Natural killer cell (primary cell): ENCODE measurements at regions not wholly inside any gene's neighbourhood (a gene's known extent, or its start where the extent isn't known, plus 50 kb on each side); places are given as distances from the start of the nearest gene placed in this dataset.
"Not testable (repeated sequence)": the region's sequence is repeated elsewhere in the genome, so short reads cannot be mapped to it uniquely, and the experiment has no call there.

Source experiments
- ATAC-seq, 3 donors: fragments of 150-1000 bp in 2 of 3; fragments of 200-7000 bp in 1 of 3; cut with Tn5 transposase; 1 replicate in 1 of 3; 2 replicates in 2 of 3; pipeline ENCODE4 v1.10.0; 2021; ENCODE audit warnings: mild to moderate bottlenecking in 2 of 3, moderate library complexity in 2 of 3
- DNase-seq, 2 donors: peaks; one replicate each; pipeline versions ENCODE4 v3.0.0 to v3.0.0-alpha.2; 2013 to 2021; ENCODE audit warnings: mixed read lengths in 1 of 2
- H3K27ac ChIP-seq: one replicate; pipeline ENCODE4 v1.5.1; 2013; ENCODE audit warnings: mild to moderate bottlenecking, low read length
- H3K27me3 ChIP-seq: one replicate; pipeline ENCODE4 v1.6.1; 2013; ENCODE audit warnings: low read length; ENCODE audit not compliant: control insufficient read depth, insufficient read depth
- H3K36me3 ChIP-seq: one replicate; pipeline ENCODE4 v1.6.1; 2013; ENCODE audit warnings: low read length; ENCODE audit not compliant: control insufficient read depth, insufficient read depth
- H3K4me1 ChIP-seq: one replicate; pipeline ENCODE4 v1.6.1; 2013; ENCODE audit warnings: low read length; ENCODE audit not compliant: control insufficient read depth, insufficient read depth
- H3K4me3 ChIP-seq: one replicate; pipeline ENCODE4 v1.5.1; 2013; ENCODE audit warnings: low read length
- H3K9me3 ChIP-seq: one replicate; pipeline ENCODE4 v1.6.1; 2013; ENCODE audit warnings: low read length; ENCODE audit not compliant: control insufficient read depth, insufficient read depth
- H3K27ac Mint-ChIP-seq, 2 donors: one replicate each; pipeline ENCODE4 v1.8.0; 2022; ENCODE audit warnings: mild to moderate bottlenecking in 2 of 2, mixed read lengths in 2 of 2, moderate library complexity in 1 of 2
- H3K27me3 Mint-ChIP-seq, 2 donors: one replicate each; pipeline ENCODE4 v1.8.0; 2022; ENCODE audit warnings: low read depth in 2 of 2, mixed read lengths in 2 of 2
- H3K36me3 Mint-ChIP-seq: one replicate; pipeline ENCODE4 v1.8.0; 2022; ENCODE audit warnings: mixed read lengths
- H3K4me1 Mint-ChIP-seq, 2 donors: one replicate each; pipeline ENCODE4 v1.8.0; 2022; ENCODE audit warnings: mixed read lengths in 2 of 2
- H3K4me3 Mint-ChIP-seq: one replicate; pipeline ENCODE4 v1.8.0; 2022; ENCODE audit warnings: mild to moderate bottlenecking, moderate library complexity, mixed read lengths
- H3K9me3 Mint-ChIP-seq, 2 donors: one replicate each; pipeline ENCODE4 v1.8.0; 2022; ENCODE audit warnings: mixed read lengths in 2 of 2
- CTCF ChIP-seq: fragments of 200-600 bp; IDR thresholded peaks from one replicate; pipeline ENCODE4 v1.8.0; 2022; ENCODE audit warnings: antibody characterized with exemption
- WGBS: methylation state at CpG from one replicate; pipeline ENCODE4 v1.1.7; 2013; ENCODE audit warnings: missing lambda C conversion rate; ENCODE audit not compliant: insufficient coverage; 5-methylcytosine and 5-hydroxymethylcytosine counted together
- intact Hi-C: fragments of 100-400 bp; cut with micrococcal nuclease; formaldehyde crosslinking; loops from one replicate; pipeline ENCODE4 v1.14.2; 2022

- peaks cover 0 to 2% of the 10 kb centered on the region in 2 donors for H3K9me3 Mint-ChIP-seq
- H3K4me3 Mint-ChIP-seq: no peak overlapping the region
- TF ChIP-seq CTCF: no peak
- H3K27me3 Mint-ChIP-seq: peaks cover 0 to 3% of the 10 kb centered on the region in 2 donors
- Histone ChIP-seq H3K27me3 (no peaks in the 10 kb centered on the region), H3K27ac (no peak overlapping the region), H3K4me3 (no peak overlapping the region), H3K36me3 (no peaks in the 10 kb centered on the region), H3K9me3 (no peaks in the 10 kb centered on the region), H3K4me1 (no peaks in the 10 kb centered on the region)
- no peaks in the 10 kb centered on the region for H3K36me3 Mint-ChIP-seq
- H3K27ac Mint-ChIP-seq: no peak overlapping the region
- no peak for ATAC-seq
- DNase-seq: no peak
- no peaks in the 10 kb centered on the region for H3K4me1 Mint-ChIP-seq
- intact Hi-C loops: no loop called here
Measured at GRCh38 chr1:88503646-88504045, 180.4 kb upstream of the PKN2 start.

GRCh38 chr1:88504601-88505000, 179.5 kb upstream of the PKN2 start:
- H3K4me1 Mint-ChIP-seq: no peaks in the 10 kb centered on the region
- no peaks in the 10 kb centered on the region for H3K36me3 ChIP-seq

GRCh38 chr1:88509379-88509778, 174.7 kb upstream of the PKN2 start:
- Mint-ChIP-seq H3K27ac (no peak overlapping the region), H3K9me3 (no peaks in the 10 kb centered on the region), H3K4me1 (no peaks in the 10 kb centered on the region), H3K27me3 (peaks cover 0 to 3% of the 10 kb centered on the region in 2 donors), H3K4me3 (no peak overlapping the region), H3K36me3 (no peaks in the 10 kb centered on the region)
- TF ChIP-seq CTCF: no peak
- H3K27me3 ChIP-seq: no peaks in the 10 kb centered on the region
- no peak for DNase-seq
- no peaks in the 10 kb centered on the region for H3K36me3 ChIP-seq
- H3K9me3 ChIP-seq: no peaks in the 10 kb centered on the region
- H3K4me3 ChIP-seq: no peak overlapping the region
- WGBS: 68% methylated on average over 3 of the region's 3 CpGs
- H3K4me1 ChIP-seq: no peaks in the 10 kb centered on the region
- intact Hi-C loops: no loop called here
- no peak overlapping the region for H3K27ac ChIP-seq
- no peak for ATAC-seq

More at GRCh38 chr1:88504601-88505000, 179.5 kb upstream of the PKN2 start:
- Mint-ChIP-seq H3K27ac (no peak overlapping the region), H3K27me3 (peaks cover 0 to 3% of the 10 kb centered on the region in 2 donors), H3K4me3 (no peak overlapping the region), H3K36me3 (no peaks in the 10 kb centered on the region), H3K9me3 (peaks cover 0 to 2% of the 10 kb centered on the region in 2 donors)
- ATAC-seq: no peak
- 93% methylated on average over 1 of the region's 1 CpG for WGBS
- H3K4me1 ChIP-seq: no peaks in the 10 kb centered on the region
- H3K9me3 ChIP-seq: no peaks in the 10 kb centered on the region
- no peak for TF ChIP-seq CTCF
- intact Hi-C loops: no loop called here
- H3K27ac ChIP-seq: no peak overlapping the region
- no peak overlapping the region for H3K4me3 ChIP-seq
- H3K27me3 ChIP-seq: no peaks in the 10 kb centered on the region
- DNase-seq: no peak

GRCh38 chr1:88514544-88515060, 169.5 kb upstream of the PKN2 start:
- Histone ChIP-seq H3K9me3 (no peaks in the 10 kb centered on the region), H3K27me3 (no peaks in the 10 kb centered on the region), H3K4me1 (no peaks in the 10 kb centered on the region), H3K4me3 (no peak overlapping the region), H3K27ac (no peak overlapping the region), H3K36me3 (no peaks in the 10 kb centered on the region)
- no peak overlapping the region for H3K27ac Mint-ChIP-seq
- DNase-seq: no peak
- intact Hi-C loops: no loop called here
- no peak for TF ChIP-seq CTCF
- H3K27me3 Mint-ChIP-seq: peaks cover 2 to 7% of the 10 kb centered on the region in 2 donors
- 100% methylated on average over 1 of the region's 1 CpG for whole genome bisulfite sequencing
- H3K9me3 Mint-ChIP-seq: peaks cover 5 to 6% of the 10 kb centered on the region in 2 donors
- ATAC-seq: no peak
- no peak overlapping the region for H3K4me3 Mint-ChIP-seq
- no peaks in the 10 kb centered on the region for H3K36me3 Mint-ChIP-seq
- no peaks in the 10 kb centered on the region for H3K4me1 Mint-ChIP-seq

- H3K27me3 ChIP-seq, H3K4me3 Mint-ChIP-seq, H3K4me1 ChIP-seq, H3K4me1 Mint-ChIP-seq, H3K27ac ChIP-seq, H3K27me3 Mint-ChIP-seq, intact Hi-C loops, H3K36me3 ChIP-seq, DNase-seq, H3K4me3 ChIP-seq, H3K27ac Mint-ChIP-seq, H3K36me3 Mint-ChIP-seq, H3K9me3 Mint-ChIP-seq, ATAC-seq, H3K9me3 ChIP-seq: not testable (repeated sequence)
- no CpG with 5 or more reads among the region's 1 CpG for WGBS
Measured at GRCh38 chr1:88517499-88517898, 166.6 kb upstream of the PKN2 start.
